SJSA1 (cell line): ENCODE measurements at regions not wholly inside any gene's neighbourhood (a gene's known extent, or its start where the extent isn't known, plus 50 kb on each side); places are given as distances from the start of the nearest gene placed in this dataset.
"Not testable (repeated sequence)": the region's sequence is repeated elsewhere in the genome, so short reads cannot be mapped to it uniquely, and the experiment has no call there.

Experiments
- DNase-seq, 2 experiments: peaks; one replicate each; pipeline ENCODE4 v3.0.0-alpha.2; 2015 to 2020; ENCODE audit warnings: low spot score in 2 of 2, low read depth in 1 of 2
- H3K27ac ChIP-seq: fragments of 250-450 bp; sonication (Bioruptor Pico); 2 replicates; pipeline ENCODE4 v1.5.1; 2020; ENCODE audit warnings: mild to moderate bottlenecking, moderate library complexity
- H3K27me3 ChIP-seq: fragments of 250-450 bp; sonication (Bioruptor Pico); replicated peaks from 2 replicates; pipeline ENCODE4 v1.5.1; 2020; ENCODE audit warnings: mild to moderate bottlenecking, moderate library complexity
- H3K36me3 ChIP-seq: fragments of 250-450 bp; sonication (Bioruptor Pico); 2 replicates; pipeline ENCODE4 v1.5.1; 2020; ENCODE audit warnings: mild to moderate bottlenecking
- H3K4me1 ChIP-seq: fragments of 250-450 bp; sonication (Bioruptor Pico); replicated peaks from 2 replicates; pipeline ENCODE4 v1.6.1; 2021; ENCODE audit warnings: mild to moderate bottlenecking
- H3K4me3 ChIP-seq: fragments of 250-450 bp; sonication (Bioruptor Pico); 2 replicates; pipeline ENCODE4 v1.5.1; 2020; ENCODE audit warnings: mild to moderate bottlenecking
- H3K9me3 ChIP-seq: fragments of 250-450 bp; sonication (Bioruptor Pico); replicated peaks from 2 replicates; pipeline ENCODE4 v1.5.1; 2020; ENCODE audit warnings: mild to moderate bottlenecking

DNA sequence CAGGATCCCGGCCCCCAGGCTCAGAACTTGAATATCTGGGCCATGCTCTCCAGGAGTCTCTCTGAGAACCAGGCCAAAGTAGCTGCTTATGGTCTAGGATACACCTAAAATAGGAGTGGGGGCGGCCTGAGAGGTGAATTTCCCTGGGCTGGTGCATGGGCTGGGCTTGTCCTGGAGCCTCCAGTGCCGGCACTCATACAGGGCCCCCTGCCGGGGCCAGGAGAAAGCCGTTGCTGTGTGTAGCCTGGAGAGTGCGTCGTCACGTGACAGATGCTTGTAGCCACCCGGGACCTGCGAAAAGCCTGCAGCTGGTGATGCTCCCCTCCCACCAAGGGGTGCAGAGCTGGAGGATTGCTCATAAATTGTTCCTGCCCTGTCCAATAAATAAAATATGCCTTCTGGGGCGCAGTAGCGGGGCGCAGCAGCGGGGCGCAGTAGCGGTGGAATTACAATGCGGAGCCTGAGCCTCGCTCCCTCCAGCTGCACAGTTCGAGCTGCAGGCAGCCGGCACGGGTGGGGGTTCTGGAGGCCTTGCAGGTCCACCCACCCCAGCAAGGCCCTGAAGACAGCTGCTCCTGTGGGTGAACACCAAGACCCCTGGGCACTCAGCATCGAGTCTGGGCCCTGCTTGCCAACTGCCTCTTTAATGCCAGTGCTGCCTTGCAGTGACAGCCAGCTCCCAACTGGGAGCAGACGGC lies 289.9 kb downstream of the NDUFA10 start:
- H3K4me3 ChIP-seq, result no peak overlapping the region
- H3K36me3 ChIP-seq, result no peaks in the 10 kb centered on the region
- peaks cover 11% of the 10 kb centered on the region for H3K27me3 ChIP-seq
- H3K9me3 ChIP-seq, result 0 out of 2 replicates have a peak, but pooled peaks cover 2% of the 10 kb centered on the region
- DNase-seq, result no peak
- no peaks in the 10 kb centered on the region for H3K4me1 ChIP-seq
- no peak overlapping the region for H3K27ac ChIP-seq

DNA sequence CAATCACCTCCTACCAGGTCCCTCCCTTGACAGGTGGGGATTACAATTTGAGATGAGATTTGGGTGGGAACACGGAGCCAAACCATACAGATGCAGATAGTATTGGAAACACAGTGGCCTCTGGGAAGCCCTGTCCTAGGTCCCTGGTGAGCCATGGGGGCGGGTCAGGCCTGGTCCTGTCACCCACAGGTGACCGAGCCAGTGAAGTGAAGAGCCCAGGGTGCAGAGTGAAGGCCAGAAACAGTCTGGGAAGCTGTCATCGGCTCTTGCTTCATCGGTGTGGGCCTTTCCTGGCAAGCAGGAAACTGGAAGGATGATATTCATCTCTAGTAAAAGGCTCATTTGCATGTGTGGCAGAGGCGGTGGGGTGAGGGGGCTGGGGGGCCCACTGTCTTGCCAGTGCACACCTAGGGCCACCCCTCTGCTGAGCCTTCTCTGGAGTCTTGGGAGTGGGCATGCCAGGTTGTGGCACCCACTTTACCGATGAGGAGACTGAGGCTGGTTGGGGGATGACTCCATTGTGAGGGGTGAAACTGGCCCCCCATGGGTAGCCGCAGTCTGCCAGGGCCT lies 290.6 kb downstream of the NDUFA10 start:
- Histone ChIP-seq H3K27me3 (peaks cover 9% of the 10 kb centered on the region; the same call in 1 of the 2 replicates), H3K4me3 (no peak overlapping the region), H3K36me3 (no peaks in the 10 kb centered on the region), H3K27ac (no peak overlapping the region), H3K9me3 (0 out of 2 replicates have a peak, but pooled peaks cover 2% of the 10 kb centered on the region), H3K4me1 (no peaks in the 10 kb centered on the region)
- DNase-seq, result no peak

DNA sequence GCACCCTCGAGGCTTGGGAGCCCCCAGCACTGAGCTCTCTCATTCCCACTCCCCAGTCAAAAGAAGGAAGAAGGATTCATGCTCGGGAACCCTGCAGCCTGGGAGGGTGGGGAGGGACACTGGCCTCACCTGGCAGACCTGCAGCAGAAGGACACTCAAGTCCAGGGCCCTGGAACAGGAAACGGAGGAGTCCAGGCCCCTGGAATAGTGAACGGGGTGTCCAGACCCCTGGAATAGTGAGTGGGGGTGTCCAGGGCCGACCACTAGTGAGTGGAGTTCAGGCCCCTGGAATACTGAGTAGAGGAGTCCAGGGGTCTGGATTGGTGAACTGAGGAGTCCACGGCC lies 292.5 kb downstream of the NDUFA10 start:
- Histone ChIP-seq H3K27ac (no peak overlapping the region), H3K4me1 (no peaks in the 10 kb centered on the region)

DNA sequence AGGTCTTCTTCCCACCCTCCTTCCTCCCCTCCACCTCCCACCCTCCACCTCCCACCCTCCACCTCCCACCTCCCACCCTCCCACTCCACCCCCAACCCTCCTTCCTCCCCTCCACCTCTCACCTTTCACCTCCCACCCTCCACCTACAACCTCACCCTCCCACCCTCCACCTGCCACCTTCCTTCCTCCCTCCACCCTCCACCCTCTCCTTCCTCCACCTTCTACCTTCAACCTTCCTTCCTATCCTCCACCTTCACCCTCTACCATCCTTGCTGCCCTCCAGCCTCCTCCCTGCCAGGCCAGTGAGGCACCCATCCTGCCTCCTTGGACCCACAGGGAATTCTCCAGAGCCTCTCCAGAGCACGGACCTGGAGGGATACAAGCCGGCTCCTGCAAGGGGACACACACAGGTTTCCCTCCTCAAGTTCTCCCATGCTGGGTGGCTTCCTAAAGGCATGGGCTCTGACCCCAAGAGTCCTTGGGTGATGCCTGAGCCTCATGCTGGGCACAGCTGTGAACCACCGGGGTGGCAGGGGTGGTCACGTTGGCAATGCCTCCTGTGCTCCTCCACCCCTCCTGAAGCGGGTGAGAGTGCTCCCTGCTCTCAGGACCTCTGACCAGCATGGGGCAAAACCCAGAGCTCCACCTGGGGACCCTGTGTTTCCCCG lies 293.0 kb downstream of the NDUFA10 start:
- Histone ChIP-seq H3K27ac (no peak overlapping the region), H3K27me3 (no peaks in the 10 kb centered on the region), H3K4me1 (no peaks in the 10 kb centered on the region), H3K4me3 (no peak overlapping the region), H3K9me3 (no peaks in the 10 kb centered on the region), H3K36me3 (no peaks in the 10 kb centered on the region)
- no peak for DNase-seq

More for the DNA sequence above, 292.5 kb downstream of the NDUFA10 start:
- Histone ChIP-seq H3K36me3 (no peaks in the 10 kb centered on the region), H3K4me3 (no peak overlapping the region), H3K27me3 (no peaks in the 10 kb centered on the region), H3K9me3 (no peaks in the 10 kb centered on the region)
- no peak for DNase-seq

DNA sequence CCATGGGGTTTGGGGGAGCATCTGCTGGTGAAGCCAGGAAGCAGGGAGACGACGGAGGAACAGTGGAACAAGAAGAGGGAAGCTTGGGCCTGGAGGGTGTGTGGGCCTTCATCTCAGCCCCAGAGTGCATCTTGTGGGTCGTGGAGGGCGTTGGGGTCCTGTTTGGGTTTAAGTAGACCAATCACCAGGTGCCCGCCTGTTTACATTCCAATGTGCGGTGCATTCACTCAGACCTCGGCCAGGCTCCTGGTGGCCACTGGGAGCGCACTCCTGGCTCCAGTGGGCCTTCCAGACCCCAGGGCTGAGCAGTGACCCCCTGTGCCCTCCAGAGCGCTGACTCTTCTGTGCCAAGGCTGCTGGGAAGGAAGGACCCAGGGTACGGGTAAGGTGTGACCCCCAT lies 293.7 kb downstream of the NDUFA10 start:
- H3K27ac ChIP-seq, result no peak overlapping the region
- no peaks in the 10 kb centered on the region for H3K9me3 ChIP-seq
- H3K4me1 ChIP-seq, result no peaks in the 10 kb centered on the region
- no peak for DNase-seq
- no peaks in the 10 kb centered on the region for H3K27me3 ChIP-seq
- H3K36me3 ChIP-seq, result no peaks in the 10 kb centered on the region
- no peak overlapping the region for H3K4me3 ChIP-seq

DNA sequence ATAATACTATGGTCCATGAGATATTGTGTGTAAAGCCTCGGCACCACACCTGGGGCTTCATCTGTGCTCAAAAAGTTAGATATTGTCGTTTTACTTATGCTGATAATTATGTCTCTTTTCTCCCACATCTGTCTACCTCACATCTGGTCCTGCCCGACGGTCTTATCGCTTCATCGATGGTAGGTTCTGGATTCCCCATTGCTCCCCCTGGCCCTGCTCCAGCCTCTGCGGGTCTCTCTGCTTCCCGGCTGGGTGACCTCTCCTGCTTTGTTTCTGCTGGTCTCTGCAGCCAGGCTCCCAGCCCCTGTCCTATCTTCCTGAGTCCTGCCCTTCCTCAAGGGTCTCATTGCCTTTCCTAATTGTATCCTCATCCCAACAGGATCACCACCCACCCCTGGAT lies 294.2 kb downstream of the NDUFA10 start:
- H3K27ac ChIP-seq, result no peak overlapping the region
- H3K4me3 ChIP-seq, result no peak overlapping the region
- H3K36me3 ChIP-seq, result no peaks in the 10 kb centered on the region
- no peaks in the 10 kb centered on the region for H3K27me3 ChIP-seq
- no peak for DNase-seq
- H3K9me3 ChIP-seq, result no peaks in the 10 kb centered on the region
- H3K4me1 ChIP-seq, result no peaks in the 10 kb centered on the region

DNA sequence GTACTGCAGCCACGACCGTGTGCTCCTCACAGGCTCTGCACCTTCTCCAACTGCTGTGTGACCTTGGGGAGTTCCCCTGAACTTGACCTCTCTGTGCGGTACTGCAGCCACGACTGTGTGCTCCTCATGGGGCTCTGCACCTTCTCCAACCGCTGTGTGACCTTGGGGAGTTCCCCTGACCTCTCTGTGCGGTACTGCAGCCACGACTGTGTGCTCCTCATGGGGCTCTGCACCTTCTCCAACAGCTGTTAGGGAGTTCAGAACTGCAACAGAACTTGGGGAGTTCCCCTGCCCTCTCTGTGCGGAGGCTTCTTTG lies 294.6 kb downstream of the NDUFA10 start:
- H3K27me3 ChIP-seq, H3K9me3 ChIP-seq, H3K4me3 ChIP-seq, H3K36me3 ChIP-seq, H3K4me1 ChIP-seq, DNase-seq, H3K27ac ChIP-seq: not testable (repeated sequence)

DNA sequence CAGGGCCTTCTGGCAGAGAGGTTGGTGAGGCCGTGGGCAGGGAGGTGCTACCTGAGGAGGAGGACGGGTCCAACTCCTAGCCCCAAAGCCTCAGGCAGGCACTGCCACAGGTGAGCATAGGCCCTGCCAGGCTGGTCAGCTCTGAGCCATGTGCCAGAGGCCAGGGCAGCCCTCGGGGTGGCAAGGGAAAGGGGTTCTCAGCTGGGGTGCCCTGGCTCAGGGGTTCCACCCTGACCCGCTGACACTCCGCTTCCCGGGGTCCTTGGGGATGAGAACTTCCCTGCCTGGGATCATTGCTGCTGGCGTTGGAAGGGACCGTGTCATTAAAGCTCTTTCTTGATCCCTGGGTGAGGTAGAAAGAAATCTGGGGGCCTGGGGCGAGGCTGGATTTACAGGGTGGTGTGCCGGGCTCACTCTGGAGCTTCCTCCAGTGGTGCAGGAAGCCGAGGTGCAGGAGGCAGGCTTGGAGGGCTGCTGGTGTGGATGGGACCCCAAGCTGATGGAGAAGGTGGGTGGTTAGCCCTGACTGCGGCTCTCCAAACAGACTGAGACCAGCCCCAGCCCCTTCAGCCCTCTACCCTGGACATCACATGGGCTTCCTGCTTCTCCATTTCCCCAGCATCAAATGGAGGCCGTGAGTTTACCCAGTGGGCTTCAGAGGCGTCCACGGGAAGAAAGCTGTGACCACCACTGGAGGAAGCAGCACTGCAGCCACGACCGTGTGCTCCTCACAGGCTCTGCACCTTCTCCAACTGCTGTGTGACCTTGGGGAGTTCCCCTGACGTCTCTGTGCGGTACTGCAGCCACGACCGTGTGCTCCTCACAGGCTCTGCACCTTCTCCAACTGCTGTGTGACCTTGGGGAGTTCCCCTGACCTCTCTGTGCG lies 295.2 kb downstream of the NDUFA10 start:
- Histone ChIP-seq H3K9me3 (no peaks in the 10 kb centered on the region), H3K36me3 (no peaks in the 10 kb centered on the region), H3K27ac (no peak overlapping the region), H3K27me3 (no peaks in the 10 kb centered on the region), H3K4me1 (no peaks in the 10 kb centered on the region), H3K4me3 (no peak overlapping the region)
- DNase-seq, result no peak

DNA sequence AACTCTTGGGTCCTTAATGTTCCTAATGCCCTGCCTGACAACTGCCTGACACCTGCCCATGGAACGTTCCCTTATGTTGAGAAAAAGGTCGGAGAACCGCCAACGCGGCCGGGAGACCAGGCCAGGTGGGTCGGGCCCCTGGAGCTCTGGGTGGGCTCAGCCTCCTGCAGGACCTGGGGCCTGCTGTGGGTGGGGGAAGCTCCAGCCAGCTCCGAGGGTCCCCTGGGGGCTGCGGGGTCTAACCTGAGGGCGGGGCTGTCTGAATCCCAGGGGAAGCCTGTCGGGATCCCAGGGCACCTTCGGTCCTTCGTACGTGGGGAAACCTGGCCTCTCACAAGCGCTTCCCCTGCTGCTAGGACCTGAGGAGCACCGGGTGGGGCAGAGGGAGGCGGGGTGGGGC lies 296.0 kb downstream of the NDUFA10 start:
- H3K27ac ChIP-seq, result no peak overlapping the region
- no peaks in the 10 kb centered on the region for H3K9me3 ChIP-seq

DNA sequence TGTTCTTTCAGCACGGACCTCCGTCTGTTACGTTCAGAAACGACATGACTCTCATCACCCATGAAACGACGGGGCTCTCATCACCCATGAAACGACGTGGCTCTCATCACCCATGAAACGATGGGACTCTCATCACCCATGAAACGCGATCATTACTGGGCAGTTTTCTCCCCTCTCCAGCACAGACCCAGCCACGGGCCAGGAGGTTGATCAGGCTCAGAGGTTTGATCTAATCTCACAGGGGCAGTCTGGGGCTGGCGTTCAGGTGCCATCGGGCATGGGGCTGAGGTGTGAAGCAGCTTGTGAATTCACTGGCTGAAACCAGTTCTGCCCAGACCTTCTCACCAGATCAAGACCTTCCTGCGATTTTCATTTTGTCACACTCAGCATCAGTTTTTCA lies 296.4 kb downstream of the NDUFA10 start:
- no peak overlapping the region for H3K27ac ChIP-seq
- no peaks in the 10 kb centered on the region for H3K36me3 ChIP-seq
- no peak overlapping the region for H3K4me3 ChIP-seq
- H3K4me1 ChIP-seq, result no peaks in the 10 kb centered on the region
- H3K9me3 ChIP-seq, result no peaks in the 10 kb centered on the region
- DNase-seq, result no peak
- H3K27me3 ChIP-seq, result no peaks in the 10 kb centered on the region

More for the DNA sequence above, 296.0 kb downstream of the NDUFA10 start:
- H3K36me3 ChIP-seq, result no peaks in the 10 kb centered on the region
- no peaks in the 10 kb centered on the region for H3K4me1 ChIP-seq
- no peak overlapping the region for H3K4me3 ChIP-seq
- H3K27me3 ChIP-seq, result no peaks in the 10 kb centered on the region
- DNase-seq, result no peak

DNA sequence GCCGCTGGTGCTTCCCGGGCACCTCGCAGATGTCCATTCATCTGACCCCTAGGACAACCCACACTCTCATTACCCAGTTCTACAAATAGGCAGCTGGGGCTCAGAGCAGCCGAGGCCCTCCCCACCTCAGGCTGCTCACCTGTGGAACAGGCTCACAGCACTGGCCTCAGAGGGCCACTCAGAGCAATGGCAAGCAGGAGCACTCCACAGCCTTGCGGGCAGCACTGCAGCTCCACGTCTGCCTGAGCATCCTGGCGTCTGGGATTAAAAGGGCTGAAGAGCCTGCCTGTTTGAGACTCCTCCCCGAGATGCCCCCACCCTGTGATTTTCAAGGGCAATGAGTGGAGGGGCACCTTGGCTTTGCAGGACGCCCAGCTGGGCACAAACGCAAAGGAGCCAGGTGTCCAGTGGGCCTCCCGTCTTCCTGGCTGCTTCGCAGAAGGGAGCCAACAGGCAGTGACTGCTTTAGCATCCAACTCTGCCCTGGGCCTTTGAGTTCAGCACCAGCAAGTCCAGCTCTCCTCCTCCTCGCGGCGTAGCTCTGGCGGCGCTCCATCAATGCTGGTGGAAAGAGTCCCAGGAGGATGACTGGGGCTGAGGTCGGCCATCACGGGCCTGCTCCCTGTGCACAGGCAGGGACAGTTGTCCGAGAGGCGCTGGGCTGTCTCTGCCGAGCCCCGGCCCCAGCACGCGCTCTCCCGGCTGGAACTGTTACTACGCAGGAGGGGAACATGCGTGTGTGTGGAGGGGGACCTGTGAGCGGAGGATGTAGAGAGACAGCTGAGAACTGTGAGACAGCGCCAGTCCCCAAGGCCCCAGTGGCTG lies 297.2 kb downstream of the NDUFA10 start:
- Histone ChIP-seq H3K9me3 (no peaks in the 10 kb centered on the region), H3K4me3 (no peak overlapping the region), H3K36me3 (no peaks in the 10 kb centered on the region), H3K4me1 (no peaks in the 10 kb centered on the region), H3K27ac (no peak overlapping the region), H3K27me3 (no peaks in the 10 kb centered on the region)
- DNase-seq, result no peak

DNA sequence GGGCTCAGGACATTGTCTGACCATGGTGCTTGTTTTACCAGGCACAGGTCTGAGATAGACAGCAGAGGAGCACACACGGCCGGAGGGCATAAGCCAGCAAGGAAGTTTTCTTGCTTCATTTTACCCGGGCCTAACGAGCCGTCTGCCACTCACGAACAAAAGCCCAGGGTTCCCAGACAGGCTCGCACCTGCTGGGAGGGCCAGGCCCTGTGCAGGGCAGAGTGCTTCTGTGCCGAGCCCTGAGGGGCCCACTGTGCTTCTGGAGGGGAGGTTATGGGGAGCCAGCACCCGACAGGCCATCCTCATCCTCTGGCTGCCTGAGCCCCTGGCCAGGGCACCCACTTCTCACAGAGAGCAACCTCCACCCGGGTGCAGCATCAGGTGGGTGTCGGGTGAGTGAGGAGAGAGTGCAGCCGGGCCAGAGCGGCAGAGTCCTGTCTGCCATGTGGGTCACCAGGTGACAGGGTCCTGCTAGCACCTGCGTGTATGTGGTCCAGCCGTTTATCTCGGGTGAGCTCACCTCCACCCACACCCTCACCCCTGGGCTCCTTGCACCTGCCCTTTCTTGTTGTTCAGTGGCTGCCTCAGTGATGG lies 297.9 kb downstream of the NDUFA10 start:
- H3K36me3 ChIP-seq, result no peaks in the 10 kb centered on the region
- H3K27ac ChIP-seq, result no peak overlapping the region
- DNase-seq, result no peak
- H3K4me3 ChIP-seq, result no peak overlapping the region
- H3K4me1 ChIP-seq, result no peaks in the 10 kb centered on the region
- H3K9me3 ChIP-seq, result no peaks in the 10 kb centered on the region
- no peaks in the 10 kb centered on the region for H3K27me3 ChIP-seq

DNA sequence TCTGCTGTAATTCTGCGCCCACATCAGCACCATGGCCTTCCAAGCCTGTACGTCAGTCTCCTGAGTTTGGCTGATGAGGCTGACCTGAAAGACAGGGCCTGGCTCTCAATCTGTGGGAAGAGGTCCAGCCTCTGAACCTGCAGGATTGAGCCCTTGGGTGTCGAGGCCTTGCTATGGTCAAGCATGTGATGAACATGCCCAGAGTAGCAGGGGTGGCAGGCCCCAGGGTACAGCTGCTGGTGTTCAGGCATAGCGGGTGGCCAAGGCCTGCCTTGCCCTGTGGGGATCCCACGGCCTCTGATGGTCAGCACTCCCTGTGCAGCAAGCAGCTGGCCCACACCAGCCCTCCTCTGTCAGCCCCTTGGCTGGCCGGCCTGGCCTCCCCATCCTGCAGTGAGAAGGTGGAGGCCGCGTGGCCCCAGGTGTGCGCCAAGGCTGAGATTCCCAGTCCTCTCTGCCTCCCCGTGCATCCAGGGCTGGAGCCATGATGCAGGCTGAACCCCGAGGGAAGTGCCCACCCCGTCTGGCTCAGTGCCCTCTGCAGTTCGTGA lies 298.4 kb downstream of the NDUFA10 start:
- Histone ChIP-seq H3K27ac (no peak overlapping the region), H3K36me3 (no peaks in the 10 kb centered on the region), H3K4me1 (no peaks in the 10 kb centered on the region), H3K9me3 (no peaks in the 10 kb centered on the region), H3K27me3 (no peaks in the 10 kb centered on the region), H3K4me3 (no peak overlapping the region)
- no peak for DNase-seq
